K562 (cell line): ENCODE measurements at regions not wholly inside any gene's neighbourhood (a gene's known extent, or its start where the extent isn't known, plus 50 kb on each side); places are given as distances from the start of the nearest gene placed in this dataset.

Experiments
- MAZ ChIP-seq, 2 experiments: fragments of 450-650 bp in 1 of 2; sonication (generic) in 1 of 2; formaldehyde crosslinking; IDR thresholded peaks in 1 of 2; conservative IDR thresholded peaks in 1 of 2; 2 replicates each; pipeline versions ENCODE4 v1.4.0 to v1.5.0; 2020; ENCODE audit warnings: mild to moderate bottlenecking in 1 of 2, missing genetic modification reagents in 1 of 2
- MGA ChIP-seq: fragments of 450-650 bp; IDR thresholded peaks from 2 replicates; pipeline ENCODE4 v1.6.1; 2016; ENCODE audit warnings: mild to moderate bottlenecking, moderate library complexity
- NFIC ChIP-seq: fragments of 450-650 bp; IDR thresholded peaks from 2 replicates; pipeline ENCODE4 v1.6.1; 2017; ENCODE audit warnings: mild to moderate bottlenecking, inconsistent platforms
- TF ChIP-seq, protein P1 (sequence below): fragments of 250-450 bp; sonication (Bioruptor Pico); IDR thresholded peaks from 2 replicates; pipeline ENCODE4 v1.5.1; 2021; ENCODE audit warnings: mild to moderate bottlenecking

GRCh38 chr9:78502566-78502965 is 205.6 kb downstream of the PSAT1 start (continued):
- TF ChIP-seq MGA, result no peak
- no peak for TF ChIP-seq MAZ (CRISPR knock-in tag; conservative IDR thresholded peaks at IDR 0.05 in 1 of 2, IDR thresholded peaks at IDR 0.05 in 1 of 2)
- TF ChIP-seq NFIC, result no peak
- TF ChIP-seq, protein P1, sequence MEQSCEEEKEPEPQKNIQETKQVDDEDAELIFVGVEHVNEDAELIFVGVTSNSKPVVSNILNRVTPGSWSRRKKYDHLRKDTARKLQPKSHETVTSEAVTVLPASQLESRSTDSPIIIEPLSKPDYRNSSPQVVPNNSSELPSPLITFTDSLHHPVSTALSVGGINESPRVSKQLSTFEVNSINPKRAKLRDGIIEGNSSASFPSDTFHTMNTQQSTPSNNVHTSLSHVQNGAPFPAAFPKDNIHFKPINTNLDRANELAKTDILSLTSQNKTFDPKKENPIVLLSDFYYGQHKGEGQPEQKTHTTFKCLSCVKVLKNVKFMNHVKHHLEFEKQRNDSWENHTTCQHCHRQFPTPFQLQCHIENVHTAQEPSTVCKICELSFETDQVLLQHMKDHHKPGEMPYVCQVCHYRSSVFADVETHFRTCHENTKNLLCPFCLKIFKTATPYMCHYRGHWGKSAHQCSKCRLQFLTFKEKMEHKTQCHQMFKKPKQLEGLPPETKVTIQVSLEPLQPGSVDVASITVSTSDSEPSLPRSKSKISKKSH, result no peak
